Keratinocyte (primary cell): ENCODE measurements at regions not wholly inside any gene's neighbourhood (a gene's known extent, or its start where the extent isn't known, plus 50 kb on each side); places are given as distances from the start of the nearest gene placed in this dataset.
"Not testable (repeated sequence)": the region's sequence is repeated elsewhere in the genome, so short reads cannot be mapped to it uniquely, and the experiment has no call there.

ENCODE experiments used
- EZH2 ChIP-seq: IDR thresholded peaks from one replicate; pipeline ENCODE4 v1.6.1; 2012; ENCODE audit warnings: inconsistent platforms, mild to moderate bottlenecking, low read length, moderate library complexity
- TF ChIP-seq, protein P1 (sequence below), 3 experiments: IDR thresholded peaks in 1 of 3; conservative IDR thresholded peaks in 1 of 3; optimal IDR thresholded peaks in 1 of 3; 2 replicates in 2 of 3; 3 replicates in 1 of 3; pipeline versions ENCODE3 to v1.5.1; 2011; ENCODE audit warnings: low read length in 3 of 3, mild to moderate bottlenecking in 3 of 3, moderate library complexity in 2 of 3, control low read depth in 1 of 3, inconsistent platforms in 1 of 3; ENCODE audit not compliant: insufficient read depth in 2 of 3; ENCODE audit errors: extremely low read depth in 1 of 3

DNA sequence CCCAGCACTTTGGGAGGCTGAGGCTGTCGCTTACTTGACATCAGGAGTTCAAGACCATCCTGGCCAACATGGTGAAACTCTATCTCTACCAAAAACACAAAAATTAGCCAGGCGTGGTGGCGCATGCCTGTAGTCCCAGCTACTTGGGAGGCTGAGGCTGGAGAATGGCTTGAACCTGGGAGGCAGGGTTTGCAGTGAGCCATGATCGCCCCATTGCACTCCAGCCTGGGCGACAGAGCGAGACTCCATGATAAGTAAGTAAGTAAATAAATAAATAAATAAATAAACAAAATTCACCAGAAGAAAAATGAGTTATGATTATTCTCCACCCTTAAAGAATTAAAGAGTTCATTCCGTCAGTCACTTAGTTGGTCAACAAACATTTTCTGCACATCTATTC is 63.1 kb downstream of the COPRS start:
- TF ChIP-seq, protein P1, sequence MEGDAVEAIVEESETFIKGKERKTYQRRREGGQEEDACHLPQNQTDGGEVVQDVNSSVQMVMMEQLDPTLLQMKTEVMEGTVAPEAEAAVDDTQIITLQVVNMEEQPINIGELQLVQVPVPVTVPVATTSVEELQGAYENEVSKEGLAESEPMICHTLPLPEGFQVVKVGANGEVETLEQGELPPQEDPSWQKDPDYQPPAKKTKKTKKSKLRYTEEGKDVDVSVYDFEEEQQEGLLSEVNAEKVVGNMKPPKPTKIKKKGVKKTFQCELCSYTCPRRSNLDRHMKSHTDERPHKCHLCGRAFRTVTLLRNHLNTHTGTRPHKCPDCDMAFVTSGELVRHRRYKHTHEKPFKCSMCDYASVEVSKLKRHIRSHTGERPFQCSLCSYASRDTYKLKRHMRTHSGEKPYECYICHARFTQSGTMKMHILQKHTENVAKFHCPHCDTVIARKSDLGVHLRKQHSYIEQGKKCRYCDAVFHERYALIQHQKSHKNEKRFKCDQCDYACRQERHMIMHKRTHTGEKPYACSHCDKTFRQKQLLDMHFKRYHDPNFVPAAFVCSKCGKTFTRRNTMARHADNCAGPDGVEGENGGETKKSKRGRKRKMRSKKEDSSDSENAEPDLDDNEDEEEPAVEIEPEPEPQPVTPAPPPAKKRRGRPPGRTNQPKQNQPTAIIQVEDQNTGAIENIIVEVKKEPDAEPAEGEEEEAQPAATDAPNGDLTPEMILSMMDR (optimal IDR thresholded peaks at IDR 0.05 in 1 of 3, IDR thresholded peaks at IDR 0.05 in 1 of 3, conservative IDR thresholded peaks at IDR 0.05 in 1 of 3; ENCODE audit: extremely low read depth in 1 of 3, insufficient read depth in 2 of 3, low read length in 3 of 3), result not testable (repeated sequence)
- TF ChIP-seq EZH2, result not testable (repeated sequence)
